Endothelial cell (in vitro differentiated cells): ENCODE measurements at regions not wholly inside any gene's neighbourhood (a gene's known extent, or its start where the extent isn't known, plus 50 kb on each side); places are given as distances from the start of the nearest gene placed in this dataset.

Experiments used
- DNase-seq: peaks from one replicate; pipeline ENCODE4 v3.0.0; 2021; ENCODE audit warnings: low spot score
- H3K27ac Mint-ChIP-seq: one replicate; pipeline ENCODE4 v1.8.0; 2021; ENCODE audit warnings: mixed read lengths, inconsistent platforms; ENCODE audit not compliant: unreplicated experiment
- H3K27me3 Mint-ChIP-seq: one replicate; pipeline ENCODE4 v1.8.0; 2021; ENCODE audit warnings: mild to moderate bottlenecking, moderate library complexity, mixed read lengths, inconsistent platforms; ENCODE audit not compliant: unreplicated experiment
- H3K36me3 Mint-ChIP-seq: one replicate; pipeline ENCODE4 v1.8.0; 2021; ENCODE audit warnings: mild to moderate bottlenecking, low read depth, mixed read lengths, inconsistent platforms; ENCODE audit not compliant: unreplicated experiment
- H3K4me1 Mint-ChIP-seq: one replicate; pipeline ENCODE4 v1.8.0; 2021; ENCODE audit warnings: mild to moderate bottlenecking, mixed read lengths, inconsistent platforms; ENCODE audit not compliant: unreplicated experiment
- H3K4me3 Mint-ChIP-seq: one replicate; pipeline ENCODE4 v1.8.0; 2021; ENCODE audit warnings: mild to moderate bottlenecking, mixed read lengths, inconsistent platforms; ENCODE audit not compliant: unreplicated experiment
- H3K9me3 Mint-ChIP-seq: one replicate; pipeline ENCODE4 v1.8.0; 2021; ENCODE audit warnings: mixed read lengths, inconsistent platforms; ENCODE audit not compliant: unreplicated experiment
- TF ChIP-seq, protein P1 (sequence below): fragments of 200-600 bp; sonication (generic); IDR thresholded peaks from one replicate; pipeline ENCODE4 v1.5.0; 2021; ENCODE audit warnings: antibody characterized with exemption; ENCODE audit not compliant: unreplicated experiment

DNA sequence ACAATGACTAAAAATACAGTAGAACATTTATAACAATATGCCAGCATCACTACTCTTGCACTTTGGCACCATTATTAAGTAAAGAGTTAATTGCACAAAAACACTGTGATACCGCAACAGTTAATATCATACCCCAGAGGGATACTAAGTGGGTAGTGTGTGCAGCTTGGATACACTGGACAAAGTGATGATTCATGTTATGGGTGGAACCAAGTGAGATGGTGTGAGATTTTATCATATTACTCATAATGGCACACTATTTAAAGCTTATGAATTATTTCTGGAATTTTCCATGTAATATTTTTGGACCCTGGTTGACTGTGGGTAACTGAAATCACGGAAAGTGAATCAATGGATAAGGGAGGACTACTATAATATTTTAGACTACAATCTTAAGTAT lies 265.3 kb downstream of the PCDH18 start:
- DNase-seq, result no peak
- no peaks in the 10 kb centered on the region for H3K36me3 Mint-ChIP-seq
- TF ChIP-seq, protein P1, sequence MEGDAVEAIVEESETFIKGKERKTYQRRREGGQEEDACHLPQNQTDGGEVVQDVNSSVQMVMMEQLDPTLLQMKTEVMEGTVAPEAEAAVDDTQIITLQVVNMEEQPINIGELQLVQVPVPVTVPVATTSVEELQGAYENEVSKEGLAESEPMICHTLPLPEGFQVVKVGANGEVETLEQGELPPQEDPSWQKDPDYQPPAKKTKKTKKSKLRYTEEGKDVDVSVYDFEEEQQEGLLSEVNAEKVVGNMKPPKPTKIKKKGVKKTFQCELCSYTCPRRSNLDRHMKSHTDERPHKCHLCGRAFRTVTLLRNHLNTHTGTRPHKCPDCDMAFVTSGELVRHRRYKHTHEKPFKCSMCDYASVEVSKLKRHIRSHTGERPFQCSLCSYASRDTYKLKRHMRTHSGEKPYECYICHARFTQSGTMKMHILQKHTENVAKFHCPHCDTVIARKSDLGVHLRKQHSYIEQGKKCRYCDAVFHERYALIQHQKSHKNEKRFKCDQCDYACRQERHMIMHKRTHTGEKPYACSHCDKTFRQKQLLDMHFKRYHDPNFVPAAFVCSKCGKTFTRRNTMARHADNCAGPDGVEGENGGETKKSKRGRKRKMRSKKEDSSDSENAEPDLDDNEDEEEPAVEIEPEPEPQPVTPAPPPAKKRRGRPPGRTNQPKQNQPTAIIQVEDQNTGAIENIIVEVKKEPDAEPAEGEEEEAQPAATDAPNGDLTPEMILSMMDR, result no peak
- H3K27ac Mint-ChIP-seq, result no peak overlapping the region
- no peaks in the 10 kb centered on the region for H3K4me1 Mint-ChIP-seq
- no peaks in the 10 kb centered on the region for H3K27me3 Mint-ChIP-seq
- H3K4me3 Mint-ChIP-seq, result no peak overlapping the region
- H3K9me3 Mint-ChIP-seq, result no peaks in the 10 kb centered on the region

DNA sequence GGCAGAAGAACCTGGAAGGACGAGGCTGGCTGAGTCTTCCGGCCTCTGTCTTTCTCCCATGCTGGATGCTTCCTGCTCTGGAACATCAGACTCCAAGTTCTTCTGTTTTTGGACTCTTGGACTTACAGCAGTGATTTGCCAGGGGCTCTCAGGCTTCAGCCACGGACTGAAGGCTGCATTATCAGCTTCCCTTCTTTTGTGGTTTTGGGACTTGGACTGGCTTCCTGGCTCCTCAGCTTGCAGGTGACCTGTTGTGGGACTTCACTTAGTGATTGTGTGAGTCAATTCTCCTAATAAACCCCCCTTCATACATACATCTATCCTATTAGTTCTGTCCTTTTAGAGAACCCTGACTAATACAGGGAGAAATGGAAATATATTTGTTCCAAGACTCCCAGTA lies 265.8 kb downstream of the PCDH18 start:
- Mint-ChIP-seq H3K4me1 (no peaks in the 10 kb centered on the region), H3K27me3 (no peaks in the 10 kb centered on the region), H3K4me3 (no peak overlapping the region), H3K9me3 (no peaks in the 10 kb centered on the region), H3K27ac (no peak overlapping the region), H3K36me3 (no peaks in the 10 kb centered on the region)
- no peak for DNase-seq
- TF ChIP-seq, protein P1, result no peak

DNA sequence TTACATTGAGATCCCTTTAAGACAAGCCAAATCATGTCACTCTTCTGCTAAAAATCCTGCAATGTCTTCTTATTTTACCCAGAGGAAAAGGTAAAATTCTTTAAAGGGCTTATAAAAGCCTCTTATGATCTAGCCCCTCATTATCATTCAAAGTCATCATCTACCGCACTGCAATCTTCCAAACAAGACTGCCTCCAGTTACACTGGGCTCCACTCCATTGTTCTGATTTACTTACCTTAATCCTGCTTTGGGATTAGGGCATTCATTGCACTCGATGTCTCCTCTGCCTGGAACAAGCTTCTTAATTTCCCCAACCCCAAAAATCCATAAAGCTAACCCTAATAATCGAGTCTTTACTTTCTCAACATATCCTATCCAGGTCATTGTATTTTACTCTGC lies 269.1 kb downstream of the PCDH18 start:
- no peak for DNase-seq
- TF ChIP-seq, protein P1, result no peak
- Mint-ChIP-seq H3K27me3 (peaks cover 2% of the 10 kb centered on the region), H3K9me3 (no peaks in the 10 kb centered on the region), H3K4me1 (no peaks in the 10 kb centered on the region), H3K27ac (no peak overlapping the region), H3K36me3 (no peaks in the 10 kb centered on the region), H3K4me3 (no peak overlapping the region)

DNA sequence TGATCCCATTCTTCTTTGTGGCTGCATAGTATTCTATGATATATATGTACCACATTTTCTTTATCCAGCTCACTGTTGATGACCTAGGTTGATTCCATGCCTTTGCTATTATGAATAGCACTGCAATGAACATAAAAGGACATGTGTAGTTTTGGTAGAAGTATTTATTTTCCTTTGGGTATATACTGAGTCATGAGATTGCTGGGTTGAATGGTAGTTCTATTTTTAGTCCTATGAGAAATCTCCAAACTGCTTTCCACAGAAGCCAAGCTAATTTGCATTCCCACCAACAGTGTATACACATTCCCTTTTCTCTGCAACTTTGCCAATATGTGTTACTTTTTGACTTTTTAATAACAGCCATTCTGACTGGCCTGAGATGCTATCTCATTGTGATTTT lies 278.3 kb downstream of the PCDH18 start:
- no peak overlapping the region for H3K27ac Mint-ChIP-seq
- no peak overlapping the region for H3K4me3 Mint-ChIP-seq
- H3K4me1 Mint-ChIP-seq, result no peaks in the 10 kb centered on the region
- H3K27me3 Mint-ChIP-seq, result no peaks in the 10 kb centered on the region
- TF ChIP-seq, protein P1, result no peak
- no peaks in the 10 kb centered on the region for H3K9me3 Mint-ChIP-seq
- no peaks in the 10 kb centered on the region for H3K36me3 Mint-ChIP-seq
- no peak for DNase-seq

DNA sequence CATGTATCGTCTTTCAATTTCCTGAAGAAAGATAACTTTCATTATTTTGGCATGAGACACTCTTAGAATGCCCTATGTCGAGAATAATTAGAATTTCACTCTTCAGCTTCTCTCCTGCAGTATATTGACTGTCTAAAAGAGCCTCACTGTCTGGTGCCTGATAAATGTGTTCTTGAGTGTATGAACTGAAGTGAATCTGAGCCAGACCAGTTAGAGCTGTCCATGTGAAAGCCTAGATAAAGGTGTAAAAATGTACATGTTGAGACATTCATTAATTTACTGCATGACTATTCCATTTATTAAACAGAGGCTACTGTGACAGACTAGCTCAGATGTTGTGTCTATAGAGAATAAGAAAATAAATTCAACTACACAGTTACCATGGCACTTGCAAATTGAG lies 283.2 kb downstream of the PCDH18 start:
- H3K4me3 Mint-ChIP-seq, result no peak overlapping the region
- TF ChIP-seq, protein P1, result no peak
- no peak overlapping the region for H3K27ac Mint-ChIP-seq
- no peaks in the 10 kb centered on the region for H3K36me3 Mint-ChIP-seq
- H3K9me3 Mint-ChIP-seq, result no peaks in the 10 kb centered on the region
- no peak for DNase-seq
- H3K27me3 Mint-ChIP-seq, result no peaks in the 10 kb centered on the region
- H3K4me1 Mint-ChIP-seq, result peaks cover 6% of the 10 kb centered on the region
